OCI-LY7 (cell line): ENCODE measurements at regions not wholly inside any gene's neighbourhood (a gene's known extent, or its start where the extent isn't known, plus 50 kb on each side); places are given as distances from the start of the nearest gene placed in this dataset.
"Not testable (repeated sequence)": the region's sequence is repeated elsewhere in the genome, so short reads cannot be mapped to it uniquely, and the experiment has no call there.

Source experiments
- BruUV-seq: library from RNA; stranded (reverse); fragments of 400-500 nt; replicated peaks from 2 replicates; lab custom pipeline; 2021; lab: Mats Ljungman, UMichigan
- CTCF ChIA-PET: fragments of 300-600 bp; sonication (Branson Sonifier 250); formaldehyde crosslinking; loops from one replicate; lab custom pipeline; 2022; ENCODE audit warnings: antibody characterized with exemption; ENCODE audit not compliant: unreplicated experiment; lab: Charles Lee
- POLR2A ChIA-PET: fragments of 300-600 bp; sonication (Branson Sonifier 250); formaldehyde crosslinking; loops from one replicate; lab custom pipeline; 2022; ENCODE audit warnings: antibody characterized with exemption; lab: Charles Lee
- DNase-seq: peaks from one replicate; pipeline ENCODE4 v3.0.0-alpha.2; 2015; ENCODE audit warnings: low spot score
- H2AFZ ChIP-seq: fragments of 200-600 bp; sonication (generic), shearing (Covaris generic); 2 replicates; pipeline ENCODE4 v1.6.1; 2014; ENCODE audit warnings: mild to moderate bottlenecking, antibody characterized with exemption, low read length, moderate library complexity
- H3K27ac ChIP-seq: fragments of 200-600 bp; sonication (generic); 2 replicates; pipeline ENCODE4 v1.5.1; 2014; ENCODE audit warnings: mixed run types, low read depth, mild to moderate bottlenecking, moderate library complexity, low read length, inconsistent platforms; ENCODE audit not compliant: poor library complexity, severe bottlenecking
- H3K36me3 ChIP-seq: fragments of 200-600 bp; sonication (generic); 2 replicates; pipeline ENCODE4 v1.6.1; 2014; ENCODE audit warnings: mild to moderate bottlenecking, antibody characterized with exemption, low read length, moderate library complexity, mixed read lengths; ENCODE audit not compliant: insufficient read depth
- H3K4me1 ChIP-seq: fragments of 200-600 bp; sonication (generic); 2 replicates; pipeline ENCODE4 v1.5.1; 2014; ENCODE audit warnings: mild to moderate bottlenecking, low read length; ENCODE audit not compliant: insufficient read depth, poor library complexity, severe bottlenecking
- H3K4me2 ChIP-seq: fragments of 200-600 bp; sonication (generic); 2 replicates; pipeline ENCODE4 v1.6.1; 2014; ENCODE audit warnings: mild to moderate bottlenecking, low read length
- H3K4me3 ChIP-seq: fragments of 200-600 bp; sonication (generic); 2 replicates; pipeline ENCODE4 v1.5.1; 2014; ENCODE audit warnings: mild to moderate bottlenecking, low read depth, low read length; ENCODE audit not compliant: poor library complexity, severe bottlenecking
- H3K79me2 ChIP-seq: fragments of 200-600 bp; sonication (generic); 2 replicates; pipeline ENCODE4 v1.6.1; 2016; ENCODE audit warnings: low read depth, mild to moderate bottlenecking, low read length, moderate library complexity, mixed read lengths; ENCODE audit not compliant: insufficient read depth
- H3K9me2 ChIP-seq: fragments of 200-600 bp; sonication (generic); 2 replicates; pipeline ENCODE4 v1.6.1; 2016; ENCODE audit warnings: mild to moderate bottlenecking, low read length, mixed read lengths; ENCODE audit not compliant: insufficient read depth
- H3K9me3 ChIP-seq: fragments of 200-600 bp; sonication (generic); 2 replicates; pipeline ENCODE4 v1.6.1; 2014; ENCODE audit warnings: mild to moderate bottlenecking, mixed run types, low read length, mixed read lengths
- H4K20me1 ChIP-seq: fragments of 200-600 bp; sonication (generic); 2 replicates; pipeline ENCODE4 v1.6.1; 2014; ENCODE audit warnings: mild to moderate bottlenecking, antibody characterized with exemption, low read length, moderate library complexity, mixed read lengths; ENCODE audit not compliant: insufficient read depth
- CTCF ChIP-seq: fragments of 200-600 bp; sonication (generic); conservative IDR thresholded peaks from 2 replicates; pipeline ENCODE4 v1.5.1; 2014; ENCODE audit warnings: mild to moderate bottlenecking, antibody characterized with exemption, low read length, moderate library complexity, mixed read lengths
- EZH2phosphoT487 ChIP-seq: fragments of 200-600 bp; sonication (generic); IDR thresholded peaks from 2 replicates; pipeline ENCODE4 v1.6.1; 2018; ENCODE audit warnings: low read depth, borderline replicate concordance, mild to moderate bottlenecking, mixed run types, antibody characterized with exemption, low read length, moderate library complexity, mixed read lengths
- intact Hi-C: fragments of 100-400 bp; cut with micrococcal nuclease; formaldehyde crosslinking; loops from one replicate; pipeline ENCODE4 v1.10.0; 2022; ENCODE audit not compliant: unreplicated experiment

DNA sequence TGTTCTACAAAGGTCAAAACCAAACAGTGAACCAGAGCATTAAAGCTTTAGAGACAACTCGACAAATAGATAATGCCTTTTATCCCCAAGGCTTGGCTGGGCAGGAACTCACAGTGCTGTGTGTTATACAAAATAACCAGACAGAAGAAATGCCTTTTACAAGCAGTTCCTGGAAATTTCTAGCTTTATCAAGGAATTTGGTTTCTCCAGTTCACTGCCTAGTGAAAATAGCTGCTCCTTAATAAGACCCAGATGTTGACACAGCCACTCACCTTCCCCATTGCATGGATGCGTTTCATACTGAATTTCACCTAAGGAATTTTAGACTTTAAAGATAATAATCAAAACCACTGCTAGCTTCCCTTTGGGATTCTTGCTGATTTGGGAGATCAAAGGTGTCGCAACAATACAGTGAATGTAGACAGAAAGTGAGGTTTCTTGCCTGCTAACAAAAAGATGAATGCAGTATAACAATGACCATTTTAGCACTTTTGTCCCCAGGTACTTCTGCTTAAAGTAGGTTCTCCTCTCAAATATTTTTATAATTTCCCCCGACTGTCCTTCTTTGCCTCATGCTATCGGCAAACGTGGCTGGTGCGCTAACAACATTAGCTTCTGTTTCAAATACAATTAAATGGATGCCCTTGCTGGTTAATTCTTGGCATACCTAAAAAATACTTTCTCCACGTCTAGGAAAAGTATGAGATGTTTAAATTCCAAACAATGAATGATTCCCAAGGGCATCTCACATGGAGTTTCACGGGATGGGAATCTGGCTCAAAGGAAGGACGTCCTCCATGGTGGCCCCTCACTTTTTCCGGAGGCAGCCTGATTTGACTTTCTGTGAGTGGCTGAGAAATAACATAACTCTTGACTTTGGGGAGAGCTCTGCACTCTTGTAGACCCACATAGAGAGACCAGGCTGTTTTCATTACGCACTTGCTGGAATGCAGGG is 162.4 kb downstream of the C12orf75 start:
- H4K20me1 ChIP-seq: no peaks in the 10 kb centered on the region
- ChIA-PET POLR2A (no interaction called here), CTCF (no interaction called here)
- intact Hi-C loops: no loop called here
- H3K79me2 ChIP-seq: no peaks in the 10 kb centered on the region
- H3K36me3 ChIP-seq: no peaks in the 10 kb centered on the region
- TF ChIP-seq CTCF: no peak
- TF ChIP-seq EZH2phosphoT487: no peak
- DNase-seq: no peak
- H2AFZ ChIP-seq: no peak overlapping the region
- H3K4me3 ChIP-seq: no peak overlapping the region
- no peak overlapping the region for H3K4me2 ChIP-seq
- no peaks in the 10 kb centered on the region for H3K4me1 ChIP-seq
- H3K9me2 ChIP-seq: no peaks in the 10 kb centered on the region
- no peaks in the 10 kb centered on the region for H3K9me3 ChIP-seq
- no TSS peak for BruUV-seq
- no peak overlapping the region for H3K27ac ChIP-seq

GRCh38 chr12:105499205-105499604 is 168.7 kb downstream of the C12orf75 start:
- DNase-seq: no peak
- POLR2A ChIA-PET: no interaction called here
- no peaks in the 10 kb centered on the region for H4K20me1 ChIP-seq
- H3K4me2 ChIP-seq: no peak overlapping the region
- intact Hi-C loops: no loop called here
- no peak overlapping the region for H3K27ac ChIP-seq
- H3K4me3 ChIP-seq: no peak overlapping the region
- H3K9me3 ChIP-seq: no peaks in the 10 kb centered on the region; the same call in 1 of the 2 replicates
- H3K79me2 ChIP-seq: no peaks in the 10 kb centered on the region
- no peak for TF ChIP-seq CTCF
- TF ChIP-seq EZH2phosphoT487: no peak
- H3K9me2 ChIP-seq: no peaks in the 10 kb centered on the region
- BruUV-seq: no TSS peak
- H3K36me3 ChIP-seq: no peaks in the 10 kb centered on the region
- no peaks in the 10 kb centered on the region for H3K4me1 ChIP-seq
- CTCF ChIA-PET: no interaction called here
- H2AFZ ChIP-seq: no peak overlapping the region

DNA sequence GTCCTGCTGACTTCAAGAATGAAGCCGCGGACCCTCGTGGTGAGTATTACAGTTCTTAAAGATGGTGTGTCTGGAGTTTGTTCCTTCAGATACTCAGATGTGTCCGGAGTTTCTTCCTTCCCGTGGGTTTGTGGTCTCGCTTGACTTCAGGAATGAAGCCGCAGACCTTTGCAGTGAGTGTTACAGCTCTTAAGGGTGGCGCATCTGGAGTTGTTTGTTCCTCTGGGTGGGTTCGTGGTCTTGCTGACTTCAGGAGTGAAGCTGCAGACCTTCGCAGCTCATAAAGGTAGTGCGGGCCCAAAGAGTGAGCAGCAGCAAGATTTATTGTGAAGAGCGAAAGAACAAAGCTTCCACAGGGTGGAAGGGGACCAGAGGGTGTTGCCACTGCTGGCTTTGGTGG is 170.2 kb downstream of the C12orf75 start:
- H3K79me2 ChIP-seq, CTCF ChIA-PET, H3K9me2 ChIP-seq, intact Hi-C loops, H2AFZ ChIP-seq, DNase-seq, H3K4me2 ChIP-seq, H3K27ac ChIP-seq, H3K36me3 ChIP-seq, BruUV-seq, H3K4me3 ChIP-seq, H3K4me1 ChIP-seq, H4K20me1 ChIP-seq, H3K9me3 ChIP-seq: not testable (repeated sequence)
- POLR2A ChIA-PET: interaction anchor here (0.6 kb wide), 1 partner anchor 196 kb away, joined by 3 read pairs; no protein-coding TSS in a partner anchor
